H1 (cell line): ENCODE measurements at regions not wholly inside any gene's neighbourhood (a gene's known extent, or its start where the extent isn't known, plus 50 kb on each side); places are given as distances from the start of the nearest gene placed in this dataset.

Source experiments
- GABPA ChIP-seq: IDR thresholded peaks from 2 replicates; pipeline ENCODE4 v1.6.1; 2011; ENCODE audit warnings: mild to moderate bottlenecking, low read length, moderate library complexity, borderline replicate concordance; ENCODE audit not compliant: insufficient read depth

- TF ChIP-seq GABPA, result no peak
Observed at GRCh38 chr2:7867867-7868266, 814.0 kb upstream of the ID2 start (continued).
